GM23338 (cell line): ENCODE measurements at regions not wholly inside any gene's neighbourhood (a gene's known extent, or its start where the extent isn't known, plus 50 kb on each side); places are given as distances from the start of the nearest gene placed in this dataset.

ENCODE experiments used
- ATAC-seq: fragments of 200-7000 bp; cut with Tn5 transposase; 3 replicates; pipeline ENCODE4 v1.9.1; 2020
- DNase-seq: peaks from one replicate; pipeline ENCODE4 v3.0.0-alpha.2; 2015; ENCODE audit warnings: low spot score
- H2AFZ ChIP-seq: fragments of 200-600 bp; sonication (generic); 2 replicates; pipeline ENCODE4 v1.8.0; 2016; ENCODE audit warnings: antibody characterized with exemption, mild to moderate bottlenecking, moderate library complexity
- H3F3A ChIP-seq: fragments of 200-600 bp; sonication (generic); replicated peaks from 2 replicates; pipeline ENCODE4 v1.8.0; 2017; ENCODE audit warnings: antibody characterized with exemption, mixed run types, low read depth
- H3K27ac ChIP-seq: fragments of 200-600 bp; sonication (generic); 2 replicates; pipeline ENCODE4 v1.6.1; 2016; ENCODE audit warnings: low read depth
- H3K27me3 ChIP-seq: fragments of 200-600 bp; sonication (generic); 2 replicates; pipeline ENCODE4 v1.8.0; 2016; ENCODE audit warnings: mild to moderate bottlenecking, mixed run types, moderate library complexity; ENCODE audit not compliant: insufficient read depth
- H3K36me3 ChIP-seq: fragments of 200-600 bp; sonication (generic); 2 replicates; pipeline ENCODE4 v1.8.0; 2016; ENCODE audit warnings: mild to moderate bottlenecking; ENCODE audit not compliant: insufficient read depth
- H3K4me1 ChIP-seq: fragments of 200-600 bp; sonication (generic); 2 replicates; pipeline ENCODE4 v1.8.0; 2016; ENCODE audit warnings: mild to moderate bottlenecking, moderate library complexity; ENCODE audit not compliant: insufficient read depth
- H3K4me2 ChIP-seq: fragments of 200-600 bp; sonication (generic); 2 replicates; pipeline ENCODE4 v1.7.1; 2017; ENCODE audit warnings: mixed run types
- H3K4me3 ChIP-seq: fragments of 200-600 bp; sonication (generic); 2 replicates; pipeline ENCODE4 v1.6.1; 2016; ENCODE audit warnings: mixed run types
- H3K79me2 ChIP-seq: fragments of 200-600 bp; sonication (generic); replicated peaks from 2 replicates; pipeline ENCODE4 v1.8.0; 2017; ENCODE audit warnings: mild to moderate bottlenecking; ENCODE audit not compliant: insufficient read depth
- H3K9me2 ChIP-seq: fragments of 200-600 bp; sonication (generic); 2 replicates; pipeline ENCODE4 v1.8.0; 2017; ENCODE audit not compliant: insufficient read depth
- H4K20me1 ChIP-seq: fragments of 200-600 bp; sonication (generic); replicated peaks from 2 replicates; pipeline ENCODE4 v1.8.0; 2017; ENCODE audit warnings: mild to moderate bottlenecking; ENCODE audit not compliant: insufficient read depth
- H3K27ac Mint-ChIP-seq: 2 replicates; pipeline ENCODE4 v1.8.0; 2020; ENCODE audit warnings: inconsistent platforms, mild to moderate bottlenecking, moderate library complexity, mixed read lengths
- H3K27me3 Mint-ChIP-seq: 3 replicates; pipeline ENCODE4 v1.8.0; 2022; ENCODE audit warnings: low read depth, mild to moderate bottlenecking, moderate library complexity, mixed read lengths, inconsistent platforms; ENCODE audit not compliant: insufficient read depth, poor library complexity
- H3K36me3 Mint-ChIP-seq: 3 replicates; pipeline ENCODE4 v1.8.0; 2021; ENCODE audit warnings: low read depth, mild to moderate bottlenecking, inconsistent platforms, moderate library complexity, mixed read lengths
- H3K4me1 Mint-ChIP-seq: 3 replicates; pipeline ENCODE4 v1.8.0; 2020; ENCODE audit warnings: mild to moderate bottlenecking, inconsistent platforms, mixed read lengths
- H3K4me3 Mint-ChIP-seq: 3 replicates; pipeline ENCODE4 v1.8.0; 2021; ENCODE audit warnings: moderate library complexity, mild to moderate bottlenecking, inconsistent platforms, mixed read lengths
- H3K9me3 Mint-ChIP-seq: 3 replicates; pipeline ENCODE4 v1.8.0; 2020; ENCODE audit warnings: moderate library complexity, mild to moderate bottlenecking, inconsistent platforms, mixed read lengths
- CREB1 ChIP-seq: fragments of 250-450 bp; sonication (Bioruptor Pico); IDR thresholded peaks from 2 replicates; pipeline ENCODE4 v1.5.0; 2020; ENCODE audit warnings: low read depth, mild to moderate bottlenecking, moderate library complexity
- ZNF114 ChIP-seq: fragments of 250-450 bp; sonication (Bioruptor Pico); IDR thresholded peaks from 2 replicates; pipeline ENCODE4 v1.5.0; 2020; ENCODE audit warnings: mild to moderate bottlenecking, moderate library complexity
- ZNF331 ChIP-seq: fragments of 250-450 bp; sonication (Bioruptor Pico); IDR thresholded peaks from 2 replicates; pipeline ENCODE4 v1.5.0; 2020; ENCODE audit warnings: low read depth, mild to moderate bottlenecking, moderate library complexity
- TF ChIP-seq, protein P1 (sequence below): IDR thresholded peaks from one replicate; pipeline ENCODE4 v1.6.1; 2018; ENCODE audit warnings: antibody characterized with exemption; ENCODE audit not compliant: unreplicated experiment
- TF ChIP-seq, protein P2 (sequence below), 2 experiments: fragments of 200-600 bp in 1 of 2; sonication (generic) in 1 of 2; conservative IDR thresholded peaks; 2 replicates each; pipeline versions ENCODE4 v1.5.1 to v1.6.1; 2016 to 2017; ENCODE audit warnings: antibody characterized with exemption in 2 of 2, low read depth in 2 of 2, mild to moderate bottlenecking in 2 of 2, moderate library complexity in 1 of 2
- TF ChIP-seq, protein P3 (sequence below): IDR thresholded peaks from 2 replicates; pipeline ENCODE4 v1.6.1; 2016; ENCODE audit warnings: antibody characterized with exemption

DNA sequence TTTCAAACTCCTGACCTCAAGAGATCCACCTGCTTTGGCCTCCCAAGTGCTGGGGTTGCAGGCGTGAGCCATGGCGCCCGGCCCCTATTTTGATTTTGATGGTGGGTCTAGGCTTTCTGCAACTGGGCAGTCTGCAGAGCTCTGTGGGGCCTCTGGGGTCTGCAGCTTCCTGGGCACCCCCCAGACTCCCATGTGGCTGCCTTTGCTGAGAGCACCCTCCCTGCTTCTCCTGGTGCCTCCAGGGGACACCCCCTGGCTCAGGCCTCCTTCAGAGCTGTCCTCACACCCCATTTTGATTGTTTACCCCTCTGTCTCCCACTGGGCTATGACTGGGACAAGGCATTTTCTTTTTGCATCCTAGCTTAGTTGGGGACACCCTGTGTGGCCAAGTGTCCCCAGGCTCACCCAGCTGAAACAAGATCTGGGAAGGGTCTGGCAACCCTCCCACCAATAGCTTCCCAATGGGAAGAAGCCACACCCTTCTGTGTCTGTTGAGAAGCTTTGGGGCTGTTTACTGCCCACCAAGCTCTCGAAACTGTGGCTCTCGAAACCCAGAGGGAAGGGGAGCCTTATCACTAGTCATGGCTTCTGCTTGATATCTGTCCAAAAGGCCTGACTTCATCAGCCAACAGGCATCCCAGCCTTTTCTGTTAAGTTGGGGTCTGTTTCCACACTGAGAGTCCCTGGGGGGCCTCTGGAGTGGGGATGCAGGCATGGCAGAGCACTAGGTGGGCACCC lies 204.4 kb upstream of the IER5L start (continued):
- TF ChIP-seq, protein P1, sequence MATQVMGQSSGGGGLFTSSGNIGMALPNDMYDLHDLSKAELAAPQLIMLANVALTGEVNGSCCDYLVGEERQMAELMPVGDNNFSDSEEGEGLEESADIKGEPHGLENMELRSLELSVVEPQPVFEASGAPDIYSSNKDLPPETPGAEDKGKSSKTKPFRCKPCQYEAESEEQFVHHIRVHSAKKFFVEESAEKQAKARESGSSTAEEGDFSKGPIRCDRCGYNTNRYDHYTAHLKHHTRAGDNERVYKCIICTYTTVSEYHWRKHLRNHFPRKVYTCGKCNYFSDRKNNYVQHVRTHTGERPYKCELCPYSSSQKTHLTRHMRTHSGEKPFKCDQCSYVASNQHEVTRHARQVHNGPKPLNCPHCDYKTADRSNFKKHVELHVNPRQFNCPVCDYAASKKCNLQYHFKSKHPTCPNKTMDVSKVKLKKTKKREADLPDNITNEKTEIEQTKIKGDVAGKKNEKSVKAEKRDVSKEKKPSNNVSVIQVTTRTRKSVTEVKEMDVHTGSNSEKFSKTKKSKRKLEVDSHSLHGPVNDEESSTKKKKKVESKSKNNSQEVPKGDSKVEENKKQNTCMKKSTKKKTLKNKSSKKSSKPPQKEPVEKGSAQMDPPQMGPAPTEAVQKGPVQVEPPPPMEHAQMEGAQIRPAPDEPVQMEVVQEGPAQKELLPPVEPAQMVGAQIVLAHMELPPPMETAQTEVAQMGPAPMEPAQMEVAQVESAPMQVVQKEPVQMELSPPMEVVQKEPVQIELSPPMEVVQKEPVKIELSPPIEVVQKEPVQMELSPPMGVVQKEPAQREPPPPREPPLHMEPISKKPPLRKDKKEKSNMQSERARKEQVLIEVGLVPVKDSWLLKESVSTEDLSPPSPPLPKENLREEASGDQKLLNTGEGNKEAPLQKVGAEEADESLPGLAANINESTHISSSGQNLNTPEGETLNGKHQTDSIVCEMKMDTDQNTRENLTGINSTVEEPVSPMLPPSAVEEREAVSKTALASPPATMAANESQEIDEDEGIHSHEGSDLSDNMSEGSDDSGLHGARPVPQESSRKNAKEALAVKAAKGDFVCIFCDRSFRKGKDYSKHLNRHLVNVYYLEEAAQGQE = no peak
- TF ChIP-seq ZNF114 (no peak), CREB1 (no peak)

DNA sequence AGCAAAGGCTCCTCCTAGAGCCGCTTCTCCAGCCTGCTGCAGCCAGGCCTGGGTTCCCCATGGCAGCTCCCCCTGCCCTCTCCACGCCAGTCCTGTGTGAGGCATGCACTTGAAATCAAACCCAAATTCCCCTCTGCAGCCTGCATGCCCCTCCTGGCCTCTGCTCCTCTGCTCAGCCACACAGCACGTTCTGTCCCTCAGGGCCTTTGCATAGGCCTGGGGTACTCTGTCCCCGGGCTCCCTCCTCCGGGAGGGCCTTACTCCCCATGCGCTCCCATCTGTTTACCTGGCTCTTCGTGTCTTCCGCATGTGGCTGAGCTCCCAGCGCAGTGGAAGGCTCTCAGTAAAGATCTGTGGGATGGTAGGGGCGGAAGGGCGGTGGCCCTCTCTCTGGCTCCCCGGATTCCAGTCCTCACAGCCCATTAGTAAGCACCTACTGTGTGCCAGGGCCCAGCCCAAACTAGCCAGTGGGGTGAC lies 203.5 kb upstream of the IER5L start:
- no peak for TF ChIP-seq ZNF114
- TF ChIP-seq, protein P2, sequence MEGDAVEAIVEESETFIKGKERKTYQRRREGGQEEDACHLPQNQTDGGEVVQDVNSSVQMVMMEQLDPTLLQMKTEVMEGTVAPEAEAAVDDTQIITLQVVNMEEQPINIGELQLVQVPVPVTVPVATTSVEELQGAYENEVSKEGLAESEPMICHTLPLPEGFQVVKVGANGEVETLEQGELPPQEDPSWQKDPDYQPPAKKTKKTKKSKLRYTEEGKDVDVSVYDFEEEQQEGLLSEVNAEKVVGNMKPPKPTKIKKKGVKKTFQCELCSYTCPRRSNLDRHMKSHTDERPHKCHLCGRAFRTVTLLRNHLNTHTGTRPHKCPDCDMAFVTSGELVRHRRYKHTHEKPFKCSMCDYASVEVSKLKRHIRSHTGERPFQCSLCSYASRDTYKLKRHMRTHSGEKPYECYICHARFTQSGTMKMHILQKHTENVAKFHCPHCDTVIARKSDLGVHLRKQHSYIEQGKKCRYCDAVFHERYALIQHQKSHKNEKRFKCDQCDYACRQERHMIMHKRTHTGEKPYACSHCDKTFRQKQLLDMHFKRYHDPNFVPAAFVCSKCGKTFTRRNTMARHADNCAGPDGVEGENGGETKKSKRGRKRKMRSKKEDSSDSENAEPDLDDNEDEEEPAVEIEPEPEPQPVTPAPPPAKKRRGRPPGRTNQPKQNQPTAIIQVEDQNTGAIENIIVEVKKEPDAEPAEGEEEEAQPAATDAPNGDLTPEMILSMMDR (conservative IDR thresholded peaks at IDR 0.05; ENCODE audit: low read depth in 2 of 2) = peak in 1 of 2 experiments; percentile 12; a peak in 1 of 4 replicates
- Histone ChIP-seq H4K20me1 (no peaks in the 10 kb centered on the region), H3K27me3 (peaks cover 23% of the 10 kb centered on the region), H3K9me2 (no peaks in the 10 kb centered on the region), H3F3A (0 out of 2 replicates have a peak, but pooled peaks cover 9% of the 10 kb centered on the region), H2AFZ (no peak overlapping the region), H3K4me2 (no peak overlapping the region), H3K4me3 (no peak overlapping the region), H3K4me1 (peaks cover 12% of the 10 kb centered on the region), H3K27ac (no peak overlapping the region), H3K79me2 (no peaks in the 10 kb centered on the region), H3K36me3 (no peaks in the 10 kb centered on the region)
- DNase-seq (no peak), ATAC-seq (peak; percentile 9)
- Mint-ChIP-seq H3K36me3 (no peaks in the 10 kb centered on the region), H3K4me3 (no peak overlapping the region), H3K27me3 (peaks cover 30% of the 10 kb centered on the region), H3K27ac (no peak overlapping the region), H3K4me1 (peaks cover 34% of the 10 kb centered on the region), H3K9me3 (no peaks in the 10 kb centered on the region)

DNA sequence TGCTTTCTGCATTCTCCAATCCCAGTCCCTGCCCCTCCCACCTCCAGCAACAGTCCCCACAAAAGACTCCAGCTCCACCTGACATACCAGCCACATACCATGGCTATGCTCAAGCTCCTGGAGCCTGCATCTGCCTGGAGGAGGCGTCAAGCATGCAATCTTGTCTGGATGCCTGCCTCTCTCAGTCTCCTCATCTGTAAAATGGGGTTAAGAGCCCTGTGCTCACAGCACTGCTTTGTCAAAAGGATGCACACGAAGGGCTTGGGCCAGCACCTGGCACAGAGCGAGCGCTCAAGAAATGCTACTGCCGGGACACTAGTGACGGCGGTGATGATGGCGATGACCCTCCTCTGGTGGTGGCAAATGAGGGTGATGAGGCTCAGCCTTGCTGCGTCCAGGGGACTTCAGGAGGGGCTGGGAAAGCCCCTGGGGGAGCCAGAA lies 202.9 kb upstream of the IER5L start:
- H3K27ac ChIP-seq = no peak overlapping the region
- H3K9me3 Mint-ChIP-seq = no peaks in the 10 kb centered on the region
- no peak overlapping the region for H3K4me2 ChIP-seq
- no peak for TF ChIP-seq ZNF331 (CRISPR knock-in tag)
- TF ChIP-seq, protein P3, sequence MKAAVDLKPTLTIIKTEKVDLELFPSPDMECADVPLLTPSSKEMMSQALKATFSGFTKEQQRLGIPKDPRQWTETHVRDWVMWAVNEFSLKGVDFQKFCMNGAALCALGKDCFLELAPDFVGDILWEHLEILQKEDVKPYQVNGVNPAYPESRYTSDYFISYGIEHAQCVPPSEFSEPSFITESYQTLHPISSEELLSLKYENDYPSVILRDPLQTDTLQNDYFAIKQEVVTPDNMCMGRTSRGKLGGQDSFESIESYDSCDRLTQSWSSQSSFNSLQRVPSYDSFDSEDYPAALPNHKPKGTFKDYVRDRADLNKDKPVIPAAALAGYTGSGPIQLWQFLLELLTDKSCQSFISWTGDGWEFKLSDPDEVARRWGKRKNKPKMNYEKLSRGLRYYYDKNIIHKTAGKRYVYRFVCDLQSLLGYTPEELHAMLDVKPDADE = no peak
- peaks cover 12% of the 10 kb centered on the region for H3K4me1 ChIP-seq
- H3F3A ChIP-seq = 0 out of 2 replicates have a peak, but pooled peaks cover 9% of the 10 kb centered on the region
- no peaks in the 10 kb centered on the region for H3K36me3 Mint-ChIP-seq
- no peaks in the 10 kb centered on the region for H3K79me2 ChIP-seq
- H3K9me2 ChIP-seq = no peaks in the 10 kb centered on the region
- no peaks in the 10 kb centered on the region for H4K20me1 ChIP-seq
- peaks cover 27% of the 10 kb centered on the region for H3K27me3 Mint-ChIP-seq
- H3K4me3 Mint-ChIP-seq = no peak overlapping the region
- DNase-seq (peak; percentile 81), ATAC-seq (peak; percentile 39)
- no peak overlapping the region for H3K27ac Mint-ChIP-seq
- no peak overlapping the region for H2AFZ ChIP-seq
- peaks cover 34% of the 10 kb centered on the region for H3K4me1 Mint-ChIP-seq
- H3K4me3 ChIP-seq = no peak overlapping the region
- H3K27me3 ChIP-seq = peaks cover 23% of the 10 kb centered on the region
- no peaks in the 10 kb centered on the region for H3K36me3 ChIP-seq
